Panc1 (cell line): ENCODE measurements at regions not wholly inside any gene's neighbourhood (a gene's known extent, or its start where the extent isn't known, plus 50 kb on each side); places are given as distances from the start of the nearest gene placed in this dataset.

ENCODE experiments used
- POLR2AphosphoS5 ChIP-seq: IDR thresholded peaks from 2 replicates; pipeline ENCODE4 v1.6.1; 2012; ENCODE audit warnings: mild to moderate bottlenecking, low read depth, low read length, moderate library complexity
- SIN3A ChIP-seq: IDR thresholded peaks from 2 replicates; pipeline ENCODE4 v1.6.1; 2012; ENCODE audit warnings: low read depth, mild to moderate bottlenecking, low read length, moderate library complexity, borderline replicate concordance; ENCODE audit not compliant: insufficient read depth
- TF ChIP-seq, protein P1 (sequence below): fragments of 450-650 bp; IDR thresholded peaks from 2 replicates; pipeline ENCODE4 v1.5.1; 2017; ENCODE audit warnings: mild to moderate bottlenecking
- TF ChIP-seq, protein P2 (sequence below), 2 experiments: IDR thresholded peaks; 2 replicates each; pipeline ENCODE4 v1.6.1; 2011 to 2012; ENCODE audit warnings: low read depth in 2 of 2, control low read depth in 1 of 2, low read length in 1 of 2, mild to moderate bottlenecking in 1 of 2, moderate library complexity in 1 of 2; ENCODE audit not compliant: insufficient read depth in 1 of 2

DNA sequence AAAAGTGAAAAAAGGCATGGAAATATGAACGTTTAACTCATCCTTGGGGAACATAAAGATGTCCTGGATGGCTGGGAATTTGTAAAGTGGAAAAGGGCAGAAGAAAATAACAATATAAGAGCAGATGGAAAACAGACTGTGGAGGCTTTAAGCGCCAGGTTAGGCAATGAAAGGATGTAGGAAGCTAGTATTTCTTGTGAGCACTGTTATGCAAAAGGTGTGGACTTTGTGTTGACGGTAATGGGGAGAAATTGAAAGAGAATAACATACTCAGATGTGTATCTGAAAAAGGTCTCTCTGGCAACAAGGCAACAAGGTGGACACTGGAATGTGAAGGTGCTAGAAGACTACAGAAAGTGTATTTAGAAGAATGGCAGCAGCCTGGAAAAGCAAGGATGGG is 411.8 kb downstream of the PLPP3 start:
- TF ChIP-seq, protein P1, sequence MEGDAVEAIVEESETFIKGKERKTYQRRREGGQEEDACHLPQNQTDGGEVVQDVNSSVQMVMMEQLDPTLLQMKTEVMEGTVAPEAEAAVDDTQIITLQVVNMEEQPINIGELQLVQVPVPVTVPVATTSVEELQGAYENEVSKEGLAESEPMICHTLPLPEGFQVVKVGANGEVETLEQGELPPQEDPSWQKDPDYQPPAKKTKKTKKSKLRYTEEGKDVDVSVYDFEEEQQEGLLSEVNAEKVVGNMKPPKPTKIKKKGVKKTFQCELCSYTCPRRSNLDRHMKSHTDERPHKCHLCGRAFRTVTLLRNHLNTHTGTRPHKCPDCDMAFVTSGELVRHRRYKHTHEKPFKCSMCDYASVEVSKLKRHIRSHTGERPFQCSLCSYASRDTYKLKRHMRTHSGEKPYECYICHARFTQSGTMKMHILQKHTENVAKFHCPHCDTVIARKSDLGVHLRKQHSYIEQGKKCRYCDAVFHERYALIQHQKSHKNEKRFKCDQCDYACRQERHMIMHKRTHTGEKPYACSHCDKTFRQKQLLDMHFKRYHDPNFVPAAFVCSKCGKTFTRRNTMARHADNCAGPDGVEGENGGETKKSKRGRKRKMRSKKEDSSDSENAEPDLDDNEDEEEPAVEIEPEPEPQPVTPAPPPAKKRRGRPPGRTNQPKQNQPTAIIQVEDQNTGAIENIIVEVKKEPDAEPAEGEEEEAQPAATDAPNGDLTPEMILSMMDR, result no peak
- TF ChIP-seq POLR2AphosphoS5 (no peak), SIN3A (no peak)
- TF ChIP-seq, protein P2, sequence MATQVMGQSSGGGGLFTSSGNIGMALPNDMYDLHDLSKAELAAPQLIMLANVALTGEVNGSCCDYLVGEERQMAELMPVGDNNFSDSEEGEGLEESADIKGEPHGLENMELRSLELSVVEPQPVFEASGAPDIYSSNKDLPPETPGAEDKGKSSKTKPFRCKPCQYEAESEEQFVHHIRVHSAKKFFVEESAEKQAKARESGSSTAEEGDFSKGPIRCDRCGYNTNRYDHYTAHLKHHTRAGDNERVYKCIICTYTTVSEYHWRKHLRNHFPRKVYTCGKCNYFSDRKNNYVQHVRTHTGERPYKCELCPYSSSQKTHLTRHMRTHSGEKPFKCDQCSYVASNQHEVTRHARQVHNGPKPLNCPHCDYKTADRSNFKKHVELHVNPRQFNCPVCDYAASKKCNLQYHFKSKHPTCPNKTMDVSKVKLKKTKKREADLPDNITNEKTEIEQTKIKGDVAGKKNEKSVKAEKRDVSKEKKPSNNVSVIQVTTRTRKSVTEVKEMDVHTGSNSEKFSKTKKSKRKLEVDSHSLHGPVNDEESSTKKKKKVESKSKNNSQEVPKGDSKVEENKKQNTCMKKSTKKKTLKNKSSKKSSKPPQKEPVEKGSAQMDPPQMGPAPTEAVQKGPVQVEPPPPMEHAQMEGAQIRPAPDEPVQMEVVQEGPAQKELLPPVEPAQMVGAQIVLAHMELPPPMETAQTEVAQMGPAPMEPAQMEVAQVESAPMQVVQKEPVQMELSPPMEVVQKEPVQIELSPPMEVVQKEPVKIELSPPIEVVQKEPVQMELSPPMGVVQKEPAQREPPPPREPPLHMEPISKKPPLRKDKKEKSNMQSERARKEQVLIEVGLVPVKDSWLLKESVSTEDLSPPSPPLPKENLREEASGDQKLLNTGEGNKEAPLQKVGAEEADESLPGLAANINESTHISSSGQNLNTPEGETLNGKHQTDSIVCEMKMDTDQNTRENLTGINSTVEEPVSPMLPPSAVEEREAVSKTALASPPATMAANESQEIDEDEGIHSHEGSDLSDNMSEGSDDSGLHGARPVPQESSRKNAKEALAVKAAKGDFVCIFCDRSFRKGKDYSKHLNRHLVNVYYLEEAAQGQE (IDR thresholded peaks at IDR 0.05; ENCODE audit: insufficient read depth in 1 of 2, low read depth in 2 of 2, low read length in 1 of 2), result no peak
